GM21526 (cell line): ENCODE measurements at regions not wholly inside any gene's neighbourhood (a gene's known extent, or its start where the extent isn't known, plus 50 kb on each side); places are given as distances from the start of the nearest gene placed in this dataset.

Source experiments
- ATAC-seq: cut with Tn5 transposase; IDR thresholded peaks from one replicate; pipeline ENCODE4 v1.9.1; 2021; ENCODE audit warnings: moderate library complexity; ENCODE audit not compliant: unreplicated experiment, low FRiP score

DNA sequence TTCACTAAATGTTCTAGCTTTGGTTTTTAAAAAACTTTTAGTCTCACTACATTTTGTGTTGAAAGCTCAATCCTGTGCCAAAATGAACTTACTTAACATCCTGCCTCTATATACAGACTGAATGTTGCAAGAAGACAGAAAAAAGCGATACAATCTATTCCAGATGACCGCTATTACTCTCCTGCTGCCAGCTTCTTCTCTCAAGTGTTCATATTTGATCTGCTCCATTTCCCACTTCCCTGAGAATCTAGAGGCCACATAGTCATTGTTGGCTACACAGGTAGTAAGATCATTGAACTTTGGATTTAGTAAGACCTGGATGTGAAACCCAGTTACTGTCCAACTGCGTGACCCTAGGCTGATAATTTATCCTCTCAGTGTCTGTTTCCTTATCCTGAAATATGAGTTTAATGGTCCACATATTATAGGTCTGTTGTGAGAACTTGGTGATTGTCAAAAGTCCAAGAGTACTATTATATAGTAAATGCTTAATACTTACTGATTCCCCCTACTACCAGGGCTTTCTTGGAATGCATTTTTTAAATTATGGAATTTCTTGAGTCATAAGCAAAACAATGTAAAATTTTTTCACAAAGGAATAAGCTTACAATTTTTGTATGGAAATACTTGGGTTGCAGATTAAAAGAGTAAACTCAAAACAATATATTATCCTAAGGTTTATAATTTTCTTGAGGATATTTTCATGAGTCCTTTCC is 976.8 kb upstream of the ADGRL3 start:
- ATAC-seq: no peak

DNA sequence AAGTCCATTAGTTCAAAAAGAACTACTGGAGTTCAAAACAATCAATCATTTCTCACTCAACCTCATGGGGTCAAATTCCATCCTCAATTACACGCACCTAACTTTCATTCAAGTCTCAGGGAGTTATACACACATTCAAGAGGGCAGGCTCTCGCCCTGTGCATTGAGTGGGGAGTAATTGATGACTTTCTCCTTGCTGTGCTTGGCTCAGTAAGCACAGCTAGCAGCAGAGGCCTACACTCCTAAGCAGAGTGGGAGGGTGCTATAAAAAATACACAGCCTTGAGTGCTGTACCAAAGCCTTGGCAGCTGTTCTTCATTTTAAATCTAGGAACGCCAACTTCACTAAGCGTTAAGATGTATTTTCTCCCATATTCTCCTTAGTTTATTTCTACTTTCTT is 958.3 kb upstream of the ADGRL3 start:
- no peak for ATAC-seq

DNA sequence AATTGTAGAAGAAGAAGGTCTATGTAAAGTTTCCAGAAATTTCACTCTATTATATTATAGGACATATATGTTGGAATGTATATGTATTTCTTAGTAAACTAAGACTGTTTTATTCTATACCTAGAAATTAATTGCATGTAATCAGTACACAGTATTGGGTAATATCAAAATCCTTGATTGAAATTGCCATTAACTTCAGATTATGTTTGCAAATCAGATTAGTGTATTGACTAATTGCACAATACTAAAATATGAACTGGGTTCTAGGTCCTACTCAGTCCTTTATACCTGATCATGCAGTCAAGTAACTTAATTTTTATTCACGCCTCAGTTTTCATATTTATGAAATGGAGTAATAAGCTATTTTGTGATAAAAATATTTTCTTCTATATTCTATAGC is 950.3 kb upstream of the ADGRL3 start:
- no peak for ATAC-seq

DNA sequence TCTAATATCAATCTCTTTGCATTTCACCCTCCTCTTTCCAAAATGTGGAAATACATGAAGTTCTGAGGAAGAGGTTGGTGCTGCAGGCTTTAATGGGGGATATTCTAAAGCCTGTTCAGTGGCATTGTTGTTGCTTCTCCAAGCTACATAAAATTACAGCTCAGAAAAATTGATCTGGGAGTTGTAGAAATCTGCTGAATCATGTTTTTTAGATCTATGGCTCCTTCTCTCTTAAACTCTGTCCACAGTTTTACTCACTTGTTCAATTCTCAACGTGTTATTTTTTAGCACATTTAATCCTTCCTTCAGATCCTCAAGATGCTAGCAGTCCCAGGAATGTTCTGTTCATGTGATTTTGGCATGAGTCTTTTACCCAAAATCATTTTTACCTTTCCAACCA is 949.5 kb upstream of the ADGRL3 start:
- ATAC-seq: no peak

DNA sequence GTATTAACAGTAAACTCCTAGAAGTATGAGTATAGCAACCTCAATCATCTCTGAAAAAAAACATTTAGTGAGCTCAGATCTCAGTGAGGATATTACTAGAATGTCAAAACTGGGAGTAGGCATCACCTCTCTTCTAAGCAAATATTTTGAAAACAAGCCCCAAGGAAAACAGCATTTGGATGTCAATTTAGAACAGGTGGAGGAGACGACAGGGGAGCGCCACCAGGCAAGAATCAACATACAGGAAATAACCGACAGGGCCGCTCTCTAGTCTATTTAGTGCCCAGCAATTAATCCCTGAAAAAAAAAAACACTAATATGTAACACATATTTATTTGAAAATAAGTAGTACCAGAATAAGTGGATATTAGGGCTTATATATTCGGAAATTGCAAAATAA is 940.3 kb upstream of the ADGRL3 start:
- no peak for ATAC-seq

DNA sequence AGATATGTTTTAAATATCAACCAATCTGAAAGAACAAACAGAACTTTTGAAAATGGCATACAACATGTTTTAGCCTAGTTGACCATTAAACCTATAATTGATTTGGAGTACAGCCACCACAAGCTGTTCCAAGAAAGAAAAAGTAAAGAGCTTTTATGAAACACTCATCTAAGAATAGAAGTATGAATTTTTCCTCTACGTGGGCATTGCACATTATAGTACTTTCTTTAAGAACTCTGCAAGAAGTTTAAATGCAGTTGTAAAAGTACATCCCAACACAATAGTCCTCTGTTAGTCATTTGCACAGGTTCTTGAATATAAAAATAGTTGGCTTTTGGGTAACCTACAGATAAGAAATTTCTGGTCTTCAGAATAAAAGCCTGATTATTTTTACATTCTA is 933.6 kb upstream of the ADGRL3 start:
- ATAC-seq: no peak

DNA sequence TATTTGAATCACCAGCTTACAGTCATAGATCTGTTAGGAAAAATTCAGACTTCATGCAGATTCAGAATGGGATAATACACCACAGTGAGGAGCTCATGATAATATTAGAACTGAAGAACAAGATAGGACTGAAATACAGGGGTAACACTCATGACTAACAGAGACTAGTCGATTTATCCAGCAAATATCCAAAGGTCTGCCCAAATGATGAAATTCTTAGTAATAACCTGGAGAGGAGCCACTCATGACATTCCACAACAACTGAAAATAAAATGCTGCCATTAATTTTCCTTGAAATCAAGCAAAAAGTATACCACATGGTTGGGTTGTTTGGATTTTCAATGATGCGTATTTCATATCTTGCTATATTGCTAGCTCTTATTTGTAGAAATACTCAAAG is 903.7 kb upstream of the ADGRL3 start:
- ATAC-seq: no peak

DNA sequence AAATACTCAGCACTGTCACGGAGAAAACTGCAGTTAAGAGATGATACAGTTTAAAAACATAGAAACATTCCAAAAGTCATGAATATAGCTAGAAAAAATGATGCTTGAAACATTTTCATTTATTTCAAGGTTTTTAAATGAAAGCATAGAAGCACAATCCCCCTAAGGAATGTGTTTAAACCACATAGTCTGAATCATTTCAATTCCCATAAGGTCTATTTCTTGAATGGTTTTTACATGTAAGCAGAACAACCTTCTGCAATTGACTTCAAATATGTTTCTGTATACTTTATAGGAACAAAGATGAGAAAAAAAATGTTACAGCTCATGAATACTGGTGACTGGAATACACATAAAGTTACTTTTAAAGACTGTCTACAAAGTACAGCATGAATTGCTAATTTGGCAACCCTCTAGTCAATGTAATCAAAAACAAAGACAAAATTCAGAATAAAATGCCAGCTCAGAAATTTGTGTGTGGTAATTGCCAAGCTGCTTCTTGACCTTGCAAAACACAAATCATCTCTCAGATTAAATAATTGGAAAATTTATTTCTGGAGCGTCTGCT is 886.4 kb upstream of the ADGRL3 start:
- no peak for ATAC-seq

DNA sequence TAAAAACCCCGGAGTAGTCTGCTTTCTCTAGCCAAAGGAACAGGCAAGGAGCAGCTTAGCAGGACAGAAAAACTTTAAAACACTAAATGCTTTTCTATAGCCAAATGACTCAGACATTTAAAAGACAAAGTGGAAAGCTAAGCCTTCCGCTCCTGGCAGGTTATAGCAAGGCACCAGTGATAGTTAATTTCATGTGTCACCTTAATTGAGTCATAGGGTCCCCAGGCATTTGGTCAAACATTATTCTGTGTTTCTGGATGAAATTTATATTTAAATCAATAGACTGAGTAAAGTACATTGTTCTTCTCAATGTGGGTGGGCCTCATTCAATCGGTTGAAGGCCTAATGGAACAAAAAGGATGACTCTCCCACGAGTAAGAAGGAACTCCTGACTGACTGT is 885.7 kb upstream of the ADGRL3 start:
- no peak for ATAC-seq

DNA sequence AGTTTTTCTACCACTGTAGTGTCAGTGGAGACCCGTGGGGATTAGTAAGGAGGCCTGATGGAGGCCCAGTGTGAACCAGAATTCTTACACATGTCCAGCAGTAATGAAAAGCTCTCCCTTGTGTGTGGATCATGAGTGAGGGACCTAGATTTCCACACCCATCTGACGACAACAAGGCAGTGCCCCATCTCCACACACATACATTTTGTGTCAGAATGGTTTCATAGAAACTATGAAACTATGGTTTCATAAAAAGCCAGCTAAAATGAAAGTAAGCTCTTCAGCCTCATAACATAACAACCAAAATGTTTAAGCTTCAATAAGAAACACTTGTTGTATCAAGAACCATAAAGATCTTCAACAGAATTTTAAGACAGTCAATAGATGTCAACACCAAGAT is 884.5 kb upstream of the ADGRL3 start:
- ATAC-seq: no peak

DNA sequence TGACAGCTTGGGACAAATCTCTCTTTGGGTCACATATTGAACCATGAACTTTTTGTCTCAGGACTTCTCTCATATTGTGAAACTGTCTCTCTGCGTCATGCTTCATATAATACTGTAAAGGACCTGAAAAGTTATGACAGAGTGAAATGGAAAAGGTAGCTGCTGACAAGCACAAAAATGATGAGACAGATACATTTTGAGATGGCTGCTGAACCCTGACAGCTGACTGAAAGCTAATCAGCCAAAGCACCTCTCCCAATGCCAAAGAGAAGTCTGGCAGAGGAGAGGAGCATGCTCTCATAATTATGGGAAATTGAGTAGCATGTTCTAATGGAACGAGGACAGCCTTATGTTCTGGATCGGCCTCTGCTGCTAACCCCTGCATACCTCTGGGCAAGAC is 873.4 kb upstream of the ADGRL3 start:
- no peak for ATAC-seq

DNA sequence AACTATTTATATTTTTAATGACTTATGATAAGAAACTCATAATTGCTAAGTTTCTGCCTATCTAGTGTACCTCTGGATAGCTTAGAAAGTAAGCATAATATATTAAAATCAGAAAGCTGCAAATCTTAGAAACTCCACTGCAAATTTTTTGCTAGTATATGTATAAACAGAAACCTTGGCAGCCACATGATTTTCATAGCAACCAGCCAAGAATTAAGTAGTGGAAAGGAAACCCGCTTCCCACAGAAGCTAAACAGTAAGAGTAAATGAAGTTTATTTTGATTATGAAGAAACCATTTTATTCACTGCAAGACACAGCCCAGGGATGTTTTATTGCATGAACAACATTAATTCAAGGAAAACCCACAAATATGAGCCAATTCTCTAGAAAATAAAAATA is 872.5 kb upstream of the ADGRL3 start:
- no peak for ATAC-seq

DNA sequence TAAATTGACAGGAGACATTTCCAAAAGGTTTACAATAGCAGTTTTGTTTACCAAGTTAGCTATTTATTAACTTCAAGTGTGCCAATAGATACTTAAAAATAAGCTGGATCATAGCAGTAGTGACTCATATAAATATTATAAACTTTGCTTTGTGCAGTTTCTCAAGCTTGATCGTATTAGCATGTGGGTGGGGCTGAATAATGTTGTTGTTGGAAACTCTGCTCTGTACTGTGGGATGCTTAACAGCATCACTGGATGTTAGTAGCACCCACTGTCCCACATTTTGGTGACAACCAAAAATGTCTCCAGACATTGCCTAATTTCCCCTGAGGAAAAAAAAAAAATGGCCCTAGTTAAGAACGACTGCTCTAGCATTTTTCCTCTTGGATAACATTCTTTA is 855.2 kb upstream of the ADGRL3 start:
- no peak for ATAC-seq

DNA sequence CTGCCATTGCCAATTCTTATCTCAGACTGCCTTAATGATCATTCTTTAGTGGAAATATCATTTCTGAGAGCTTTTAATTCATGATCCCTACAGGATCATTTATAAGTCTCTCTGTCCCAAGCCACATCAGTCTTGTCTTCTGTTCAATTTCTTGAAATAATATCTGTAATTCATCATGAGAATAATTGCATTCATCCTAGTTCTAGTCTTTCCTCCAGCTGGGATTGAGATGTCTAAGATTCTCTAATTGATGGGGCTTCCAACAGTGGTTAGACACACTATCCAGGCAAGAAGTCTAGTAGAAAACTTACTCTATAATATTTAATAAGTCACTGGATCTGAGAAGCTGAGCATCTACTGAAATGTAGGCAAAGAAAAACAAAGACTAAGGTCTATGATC is 854.7 kb upstream of the ADGRL3 start:
- no peak for ATAC-seq

DNA sequence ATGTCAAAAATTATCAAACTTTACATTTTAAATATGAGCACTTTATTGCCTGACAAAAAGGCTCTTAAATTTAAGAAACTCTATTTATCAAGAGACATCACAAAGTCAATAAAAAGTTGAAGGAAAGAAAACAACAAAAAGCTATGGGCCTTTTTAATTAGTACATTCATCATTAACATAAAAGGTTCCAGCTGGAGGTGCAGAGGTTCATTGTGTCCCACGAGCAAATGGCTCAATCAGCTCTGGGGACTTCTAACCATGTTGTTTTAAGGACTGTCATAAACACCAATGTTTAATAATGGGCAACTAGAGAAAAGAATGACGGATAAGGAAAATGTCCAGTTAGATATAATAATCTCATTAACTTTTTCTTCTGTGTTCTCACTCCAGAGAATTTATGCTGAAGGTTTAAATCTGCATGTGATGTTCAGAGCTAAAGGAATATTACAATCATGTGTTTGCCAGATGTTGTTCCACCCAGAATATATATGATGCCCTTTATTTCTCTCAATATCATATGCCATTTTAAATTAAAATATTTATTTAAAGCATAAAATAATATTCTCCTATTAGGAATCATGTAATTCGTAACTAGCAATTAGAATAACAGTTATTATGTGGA is 840.3 kb upstream of the ADGRL3 start:
- ATAC-seq: no peak

DNA sequence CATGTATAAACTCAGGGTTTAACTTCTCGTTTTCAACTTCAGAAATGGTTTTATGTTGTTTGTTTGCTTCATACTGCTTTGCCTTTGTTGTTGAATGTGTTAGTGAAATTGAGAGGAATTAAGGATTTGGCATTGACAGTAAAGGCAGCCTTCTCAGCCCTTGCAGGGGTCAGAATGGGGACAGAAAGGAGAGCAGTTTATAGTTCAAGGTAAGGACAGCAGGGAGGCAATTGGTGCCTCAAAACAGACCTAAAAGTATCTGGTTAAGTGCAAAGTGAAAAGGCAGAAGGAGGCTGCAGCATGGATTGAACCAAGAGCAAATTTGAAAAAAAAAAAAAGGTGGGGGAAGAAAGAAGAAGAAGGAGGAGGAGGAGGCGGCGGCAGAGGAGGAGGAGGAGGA is 835.0 kb upstream of the ADGRL3 start:
- ATAC-seq: no peak

DNA sequence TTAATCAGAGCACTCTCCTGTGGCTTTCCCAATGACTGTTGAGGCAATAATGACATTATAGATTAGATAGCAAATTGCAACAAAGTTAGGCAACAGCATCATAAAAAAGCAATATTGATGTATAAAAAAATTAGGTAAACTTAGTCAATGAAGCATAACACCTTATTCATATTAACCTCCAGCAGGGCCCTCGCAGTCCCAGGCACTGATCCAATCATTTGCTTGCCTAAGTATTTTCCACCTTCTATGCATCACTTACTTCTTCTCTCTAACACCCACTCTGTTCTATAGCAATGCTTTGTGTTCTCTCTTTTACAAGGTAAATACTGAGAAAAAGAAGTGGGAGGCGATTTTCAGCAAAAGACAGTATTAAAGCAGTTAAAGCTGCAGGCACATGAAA is 833.5 kb upstream of the ADGRL3 start:
- ATAC-seq: no peak

DNA sequence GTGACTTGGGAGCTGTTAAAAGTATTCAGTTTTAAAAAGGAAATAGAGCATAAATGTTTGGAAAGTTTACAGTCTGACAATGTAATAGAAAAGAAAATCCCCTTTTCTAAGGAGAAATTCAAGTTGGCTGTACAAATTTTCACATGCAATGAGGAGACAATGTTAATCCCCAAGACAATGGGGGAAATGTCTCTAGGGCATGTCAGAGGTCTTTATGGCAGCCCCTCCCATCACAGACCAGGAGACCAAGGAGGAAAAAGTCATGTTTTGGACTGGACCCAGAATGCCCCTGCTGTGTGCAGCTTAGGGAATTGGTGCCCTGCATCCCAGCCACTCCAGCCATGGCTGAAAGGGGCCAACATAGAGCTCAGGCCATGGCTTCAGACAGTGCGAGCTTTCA is 831.1 kb upstream of the ADGRL3 start:
- ATAC-seq: no peak

DNA sequence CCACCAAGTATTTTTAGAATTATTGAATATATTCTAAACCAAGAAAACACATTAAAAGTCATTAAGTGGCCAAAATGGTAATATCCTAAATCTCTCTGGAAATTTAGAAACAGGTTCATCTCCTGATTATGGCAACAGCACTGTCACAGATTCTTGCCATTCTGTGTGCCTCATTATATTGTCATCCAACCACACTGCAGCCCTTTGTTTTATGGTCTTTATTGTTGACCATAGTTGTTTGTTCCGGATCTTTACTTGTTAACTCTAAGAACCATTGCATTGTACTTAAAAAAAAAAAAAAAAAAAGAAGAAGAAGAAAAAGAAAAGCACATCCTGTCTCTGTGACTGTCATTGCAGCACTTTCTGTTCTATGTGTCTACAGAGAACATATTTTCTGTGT is 822.1 kb upstream of the ADGRL3 start:
- no peak for ATAC-seq

DNA sequence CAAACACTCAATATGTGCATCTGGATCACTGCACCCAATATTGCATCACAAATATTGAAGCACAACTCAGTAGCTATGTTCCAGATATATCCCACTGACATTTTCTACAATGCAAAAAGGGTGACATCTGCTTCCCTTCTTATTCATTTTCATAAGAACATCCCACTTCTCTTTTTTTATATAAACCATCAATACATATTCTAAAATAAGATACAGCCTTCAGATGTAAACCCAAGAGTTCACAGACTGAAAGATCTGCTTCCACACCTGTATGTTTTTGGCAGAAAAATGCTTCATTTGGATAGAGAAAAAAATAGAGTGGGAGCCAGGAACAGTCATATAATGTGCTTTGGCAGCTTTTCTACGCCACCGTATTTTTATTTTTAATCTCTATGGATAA is 815.6 kb upstream of the ADGRL3 start:
- no peak for ATAC-seq

DNA sequence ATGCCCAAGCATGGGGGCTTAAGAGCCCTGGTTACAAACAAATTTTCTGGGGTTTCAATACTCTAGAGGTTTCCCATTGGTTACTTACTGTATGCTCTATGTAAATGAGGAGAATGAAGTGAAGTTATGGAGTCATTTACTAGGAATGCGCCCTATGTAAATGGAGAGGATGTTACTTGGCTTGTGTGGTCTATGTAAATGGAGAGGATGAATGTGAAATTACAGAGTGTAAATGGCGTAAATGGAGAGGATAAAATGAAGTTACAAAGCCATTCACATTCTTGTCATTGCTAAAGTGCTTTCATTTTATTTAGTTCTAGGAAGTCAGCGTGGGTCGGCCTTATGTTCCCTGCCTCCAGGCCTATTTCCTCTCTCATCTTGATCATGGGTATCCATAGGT is 810.5 kb upstream of the ADGRL3 start:
- ATAC-seq: no peak

DNA sequence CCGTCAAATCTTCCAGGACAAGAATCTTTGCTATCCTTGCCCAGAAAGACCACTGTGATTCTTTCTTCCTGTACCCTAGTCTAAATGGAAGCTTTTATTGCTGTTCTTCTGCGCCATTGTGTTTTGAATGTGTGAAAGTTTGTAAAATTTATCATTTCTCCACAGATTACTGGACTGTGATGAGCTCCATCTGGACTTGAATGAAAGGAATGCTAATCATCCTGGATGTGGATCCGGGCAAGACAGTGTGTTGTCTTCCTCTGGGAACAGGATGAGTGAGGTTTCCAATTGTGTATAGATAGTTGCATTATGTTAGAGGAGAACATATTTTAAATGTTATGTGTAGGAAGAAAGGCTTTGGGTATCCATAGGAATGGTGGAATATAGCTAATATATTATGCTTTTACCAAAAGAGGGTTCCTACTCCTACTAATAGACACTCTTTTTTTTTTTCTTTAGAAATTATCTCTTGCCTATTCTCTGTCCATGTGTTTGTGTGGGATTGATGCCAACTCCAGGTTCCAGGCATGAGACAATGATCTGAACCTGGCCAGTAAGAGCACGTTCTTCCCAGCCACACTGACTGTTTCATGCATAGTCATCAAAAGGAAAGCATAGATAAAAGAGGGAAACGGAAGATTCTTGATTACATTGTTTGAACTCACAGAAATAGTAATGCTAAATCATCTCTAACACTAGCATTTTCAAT is 803.6 kb upstream of the ADGRL3 start:
- no peak for ATAC-seq
